NB4 (cell line): ENCODE measurements at regions not wholly inside any gene's neighbourhood (a gene's known extent, or its start where the extent isn't known, plus 50 kb on each side); places are given as distances from the start of the nearest gene placed in this dataset.

Experiments used
- CTCF ChIP-seq: IDR thresholded peaks from one replicate; pipeline ENCODE4 v1.5.1; 2012; ENCODE audit warnings: low read depth, low read length
- MAX ChIP-seq: IDR thresholded peaks from 2 replicates; pipeline ENCODE4 v1.6.1; 2011; ENCODE audit warnings: low read depth, low read length
- MYC ChIP-seq: IDR thresholded peaks from 2 replicates; pipeline ENCODE4 v1.6.1; 2011; ENCODE audit warnings: low read depth, low read length
- POLR2A ChIP-seq: IDR thresholded peaks from 2 replicates; pipeline ENCODE4 v1.6.1; 2011; ENCODE audit warnings: mild to moderate bottlenecking; ENCODE audit not compliant: insufficient read length; ENCODE audit errors: extremely low read depth

- TF ChIP-seq CTCF, result no peak
- TF ChIP-seq MYC, result no peak
- no peak for TF ChIP-seq MAX
- no peak for TF ChIP-seq POLR2A
These were observed 161.1 kb upstream of the PLEKHG7 start for GRCh38 chr12:92541731-92542130.
